ENCODE measurements at regions not wholly inside any gene's neighbourhood (a gene's known extent, or its start where the extent isn't known, plus 50 kb on each side); places are given as distances from the start of the nearest gene placed in this dataset.

DNA sequence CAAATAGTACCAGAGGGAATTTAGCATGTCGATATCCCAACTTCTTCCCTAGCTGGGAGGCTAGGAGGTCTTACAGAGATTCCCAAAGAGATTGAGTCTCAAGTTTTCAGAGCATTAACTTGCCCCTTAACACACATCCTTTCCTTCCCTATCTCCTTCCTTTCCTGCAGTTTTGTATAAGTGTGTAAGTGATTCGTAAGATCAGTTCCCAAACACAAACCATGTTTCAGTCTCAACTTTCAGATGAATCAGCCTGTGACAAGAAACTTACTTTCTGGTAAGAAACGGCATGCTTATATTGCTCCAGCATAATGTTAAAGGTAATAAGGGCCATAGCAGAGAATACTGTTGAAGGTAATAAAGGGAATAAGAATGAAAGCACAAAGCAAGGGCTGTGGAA is 472.2 kb downstream of the LIG4 start:
- Histone ChIP-seq H4K20me1 (ENCODE audit: low read length) (no peaks in the 10 kb centered on the region), H3K36me3 (ENCODE audit: low read depth, low read length) (no peaks in the 10 kb centered on the region), H3K9ac (ENCODE audit: low read length) (peak overlapping the region; percentile 14; the same call in 1 of the 2 replicates), H3F3A (ENCODE audit: low read length, unreplicated experiment) (no peaks in the 10 kb centered on the region), H3K4me3 (ENCODE audit: low read length) (peak overlapping the region; percentile 51; the same call in 1 of the 2 replicates), H3K4me2 (ENCODE audit: low read length) (peak overlapping the region; percentile 76), H3K9me3 (ENCODE audit: low read length) (no peaks in the 10 kb centered on the region), H3K27me3 (ENCODE audit: low read length) (no peaks in the 10 kb centered on the region), H2AFZ (ENCODE audit: low read length) (0 out of 2 replicates have a peak overlapping the region, but pooled peaks have one; percentile 4), H3K4me1 (ENCODE audit: insufficient read depth, low read length) (peaks cover 23% of the 10 kb centered on the region), H3K9me2 (replicated peaks; ENCODE audit: low read length) (no peaks in the 10 kb centered on the region), H3K79me2 (ENCODE audit: low read length) (no peaks in the 10 kb centered on the region), H3K27ac (ENCODE audit: low read length) (peak overlapping the region; percentile 68)
- TF ChIP-seq EZH2 (IDR thresholded peaks at IDR 0.05; ENCODE audit: low read length, unreplicated experiment) (no peak), EZH2phosphoT487 (IDR thresholded peaks at IDR 0.05; ENCODE audit: borderline replicate concordance, low read length) (no peak)
- TF ChIP-seq, protein P1, sequence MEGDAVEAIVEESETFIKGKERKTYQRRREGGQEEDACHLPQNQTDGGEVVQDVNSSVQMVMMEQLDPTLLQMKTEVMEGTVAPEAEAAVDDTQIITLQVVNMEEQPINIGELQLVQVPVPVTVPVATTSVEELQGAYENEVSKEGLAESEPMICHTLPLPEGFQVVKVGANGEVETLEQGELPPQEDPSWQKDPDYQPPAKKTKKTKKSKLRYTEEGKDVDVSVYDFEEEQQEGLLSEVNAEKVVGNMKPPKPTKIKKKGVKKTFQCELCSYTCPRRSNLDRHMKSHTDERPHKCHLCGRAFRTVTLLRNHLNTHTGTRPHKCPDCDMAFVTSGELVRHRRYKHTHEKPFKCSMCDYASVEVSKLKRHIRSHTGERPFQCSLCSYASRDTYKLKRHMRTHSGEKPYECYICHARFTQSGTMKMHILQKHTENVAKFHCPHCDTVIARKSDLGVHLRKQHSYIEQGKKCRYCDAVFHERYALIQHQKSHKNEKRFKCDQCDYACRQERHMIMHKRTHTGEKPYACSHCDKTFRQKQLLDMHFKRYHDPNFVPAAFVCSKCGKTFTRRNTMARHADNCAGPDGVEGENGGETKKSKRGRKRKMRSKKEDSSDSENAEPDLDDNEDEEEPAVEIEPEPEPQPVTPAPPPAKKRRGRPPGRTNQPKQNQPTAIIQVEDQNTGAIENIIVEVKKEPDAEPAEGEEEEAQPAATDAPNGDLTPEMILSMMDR (conservative IDR thresholded peaks at IDR 0.05; ENCODE audit: low read depth, low read length), result no peak
- BruUV-seq (replicated peaks), result no TSS peak
- DNase-seq (peak; percentile 32), ATAC-seq (peak; percentile 35)
- intact Hi-C loops (cut with micrococcal nuclease), result loop anchor here (5.0 kb wide), 2 partner anchors 74 to 124 kb away; a partner anchor contains a TSS
- ChIA-PET POLR2A (ENCODE audit: unreplicated experiment) (no interaction called here), CTCF (no interaction called here)

DNA sequence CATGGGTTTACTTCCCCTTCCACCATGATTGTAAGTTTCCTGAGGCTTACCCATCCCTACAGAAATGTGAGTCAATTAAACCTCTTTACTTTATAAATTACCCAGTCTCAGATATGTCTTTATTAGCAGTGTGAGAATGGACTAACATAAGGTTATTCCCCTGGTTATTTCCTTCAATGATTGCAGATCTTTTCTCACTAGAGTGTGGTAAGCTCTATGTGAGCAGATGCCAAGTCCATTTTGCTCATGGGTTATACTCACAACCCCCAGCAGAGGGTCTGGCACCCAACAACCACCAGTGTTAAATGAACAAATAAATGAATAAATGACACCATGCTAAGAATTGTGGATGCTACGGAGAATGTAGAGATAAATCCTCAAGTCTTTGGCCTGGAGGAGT is 472.8 kb downstream of the LIG4 start:
- CTCF ChIA-PET, result interaction anchor here (1.0 kb wide), 1 partner anchor 56 kb away, joined by 3 read pairs; no protein-coding TSS in a partner anchor

DNA sequence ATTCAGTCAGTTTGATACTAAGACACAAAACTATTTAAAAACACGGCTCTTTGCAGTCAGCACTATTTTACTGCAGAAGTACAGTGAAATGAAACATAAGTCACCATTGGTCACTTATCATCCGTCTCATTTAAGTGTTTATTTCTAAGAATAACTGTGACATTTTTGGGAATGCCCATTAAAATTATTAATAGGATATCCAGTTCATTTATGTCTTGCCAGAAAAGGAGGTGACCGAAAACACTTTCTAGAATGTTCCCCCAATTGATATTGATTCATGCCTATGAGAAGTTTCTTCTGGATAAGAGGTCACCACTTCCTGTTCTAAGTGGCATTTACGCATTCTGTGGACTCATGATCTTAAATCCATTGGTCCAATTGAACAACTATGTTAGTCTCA is 477.3 kb downstream of the LIG4 start:
- no peaks in the 10 kb centered on the region for H4K20me1 ChIP-seq (ENCODE audit: low read length)
- peaks cover 12% of the 10 kb centered on the region for H3K4me1 ChIP-seq (ENCODE audit: insufficient read depth, low read length)
- TF ChIP-seq, protein P1 (conservative IDR thresholded peaks at IDR 0.05; ENCODE audit: low read depth, low read length), result no peak
- TF ChIP-seq EZH2phosphoT487 (IDR thresholded peaks at IDR 0.05; ENCODE audit: borderline replicate concordance, low read length), result no peak
- TF ChIP-seq EZH2 (IDR thresholded peaks at IDR 0.05; ENCODE audit: low read length, unreplicated experiment), result no peak
- intact Hi-C loops (cut with micrococcal nuclease), result no loop called here
- H3F3A ChIP-seq (ENCODE audit: low read length, unreplicated experiment), result no peaks in the 10 kb centered on the region
- no peak overlapping the region for H3K4me2 ChIP-seq (ENCODE audit: low read length)
- H3K27me3 ChIP-seq (ENCODE audit: low read length), result no peaks in the 10 kb centered on the region
- no peaks in the 10 kb centered on the region for H3K79me2 ChIP-seq (ENCODE audit: low read length)
- H2AFZ ChIP-seq (ENCODE audit: low read length), result no peak overlapping the region
- ChIA-PET CTCF (no interaction called here), POLR2A (ENCODE audit: unreplicated experiment) (no interaction called here)
- DNase-seq (no peak), ATAC-seq (no peak)
- H3K27ac ChIP-seq (ENCODE audit: low read length), result no peak overlapping the region
- no peaks in the 10 kb centered on the region for H3K9me3 ChIP-seq (ENCODE audit: low read length)
- H3K36me3 ChIP-seq (ENCODE audit: low read depth, low read length), result no peaks in the 10 kb centered on the region
- no peak overlapping the region for H3K4me3 ChIP-seq (ENCODE audit: low read length)
- BruUV-seq (replicated peaks), result no TSS peak
- H3K9ac ChIP-seq (ENCODE audit: low read length), result no peak overlapping the region
- H3K9me2 ChIP-seq (replicated peaks; ENCODE audit: low read length), result no peaks in the 10 kb centered on the region

More for the DNA sequence above, 472.8 kb downstream of the LIG4 start:
- Histone ChIP-seq H3F3A (ENCODE audit: low read length, unreplicated experiment) (no peaks in the 10 kb centered on the region), H3K27me3 (ENCODE audit: low read length) (no peaks in the 10 kb centered on the region), H3K79me2 (ENCODE audit: low read length) (no peaks in the 10 kb centered on the region), H3K4me3 (ENCODE audit: low read length) (no peak overlapping the region), H3K4me1 (ENCODE audit: insufficient read depth, low read length) (peaks cover 23% of the 10 kb centered on the region), H3K9ac (ENCODE audit: low read length) (no peak overlapping the region), H4K20me1 (ENCODE audit: low read length) (no peaks in the 10 kb centered on the region), H3K27ac (ENCODE audit: low read length) (peak overlapping the region; percentile 68), H3K36me3 (ENCODE audit: low read depth, low read length) (no peaks in the 10 kb centered on the region), H2AFZ (ENCODE audit: low read length) (no peak overlapping the region), H3K4me2 (ENCODE audit: low read length) (peak overlapping the region; percentile 76), H3K9me2 (replicated peaks; ENCODE audit: low read length) (no peaks in the 10 kb centered on the region), H3K9me3 (ENCODE audit: low read length) (no peaks in the 10 kb centered on the region)
- TF ChIP-seq EZH2 (IDR thresholded peaks at IDR 0.05; ENCODE audit: low read length, unreplicated experiment), result no peak
- TF ChIP-seq, protein P1 (conservative IDR thresholded peaks at IDR 0.05; ENCODE audit: low read depth, low read length), result no peak
- no peak for TF ChIP-seq EZH2phosphoT487 (IDR thresholded peaks at IDR 0.05; ENCODE audit: borderline replicate concordance, low read length)
- DNase-seq, result no peak
- BruUV-seq (replicated peaks), result no TSS peak
- ATAC-seq, result no peak
- POLR2A ChIA-PET (ENCODE audit: unreplicated experiment), result no interaction called here
- intact Hi-C loops (cut with micrococcal nuclease), result loop anchor here (5.0 kb wide), 2 partner anchors 75 to 125 kb away; a partner anchor contains a TSS

Measured in PC-3 (cell line).